ENCODE measurements at regions not wholly inside any gene's neighbourhood (a gene's known extent, or its start where the extent isn't known, plus 50 kb on each side); places are given as distances from the start of the nearest gene placed in this dataset.

DNA sequence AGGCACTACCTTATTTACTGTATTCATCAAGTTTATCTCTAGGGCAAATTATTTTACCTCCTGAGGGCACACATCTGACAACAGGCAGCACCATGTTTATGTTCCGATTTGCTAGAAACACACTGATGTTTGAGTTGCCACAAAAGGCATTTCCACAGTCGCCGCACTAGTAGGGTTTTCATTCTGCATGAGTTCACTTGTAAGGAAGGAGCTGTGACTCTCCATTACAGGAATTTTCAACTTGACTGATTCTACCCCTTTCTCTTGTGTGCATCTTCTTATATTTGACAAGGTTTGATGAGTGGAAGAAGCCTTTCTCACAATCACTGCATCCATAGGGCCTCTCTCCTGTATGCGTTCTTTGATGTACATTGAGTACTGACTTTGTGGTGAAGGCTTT is 455.9 kb upstream of the CNTN5 start:
- Histone ChIP-seq H3K4me1 (ENCODE audit: insufficient read depth, low read length, poor library complexity, severe bottlenecking) (no peaks in the 10 kb centered on the region), H3K36me3 (ENCODE audit: insufficient read depth, low read length, poor library complexity, severe bottlenecking) (no peaks in the 10 kb centered on the region), H3K27me3 (replicated peaks; ENCODE audit: insufficient read depth, low read depth, low read length, poor library complexity) (no peaks in the 10 kb centered on the region), H3K27ac (ENCODE audit: low read depth, low read length, poor library complexity, severe bottlenecking) (no peak overlapping the region), H3K4me3 (ENCODE audit: low read depth, low read length, poor library complexity, severe bottlenecking) (no peak overlapping the region), H3K9me3 (ENCODE audit: low read depth, low read length, poor library complexity, severe bottlenecking) (no peaks in the 10 kb centered on the region)
- TF ChIP-seq CTCF (conservative IDR thresholded peaks at IDR 0.05; ENCODE audit: low read depth, low read length) = no peak
- TF ChIP-seq EZH2 (IDR thresholded peaks at IDR 0.05; ENCODE audit: borderline replicate concordance, low read depth, low read length, poor library complexity, severe bottlenecking) = no peak
- no TSS peak for BruUV-seq (replicated peaks)
- intact Hi-C loops (cut with micrococcal nuclease; ENCODE audit: unreplicated experiment) = no loop called here
- ChIA-PET POLR2A (ENCODE audit: low non-redundant PET) (no interaction called here), CTCF (no interaction called here)
- no peak for DNase-seq (ENCODE audit: low spot score)

- no peak overlapping the region for H3K4me3 ChIP-seq (ENCODE audit: low read depth, low read length, poor library complexity, severe bottlenecking)
- intact Hi-C loops (cut with micrococcal nuclease; ENCODE audit: unreplicated experiment) = no loop called here
- H3K36me3 ChIP-seq (ENCODE audit: insufficient read depth, low read length, poor library complexity, severe bottlenecking) = no peaks in the 10 kb centered on the region
- ChIA-PET CTCF (no interaction called here), POLR2A (ENCODE audit: low non-redundant PET) (no interaction called here)
- no peaks in the 10 kb centered on the region for H3K9me3 ChIP-seq (ENCODE audit: low read depth, low read length, poor library complexity, severe bottlenecking)
- TF ChIP-seq EZH2 (IDR thresholded peaks at IDR 0.05; ENCODE audit: borderline replicate concordance, low read depth, low read length, poor library complexity, severe bottlenecking) (no peak), CTCF (conservative IDR thresholded peaks at IDR 0.05; ENCODE audit: low read depth, low read length) (no peak)
- no peak for DNase-seq (ENCODE audit: low spot score)
- H3K27me3 ChIP-seq (replicated peaks; ENCODE audit: insufficient read depth, low read depth, low read length, poor library complexity) = no peaks in the 10 kb centered on the region
- H3K4me1 ChIP-seq (ENCODE audit: insufficient read depth, low read length, poor library complexity, severe bottlenecking) = no peaks in the 10 kb centered on the region
- no TSS peak for BruUV-seq (replicated peaks)
- H3K27ac ChIP-seq (ENCODE audit: low read depth, low read length, poor library complexity, severe bottlenecking) = no peak overlapping the region
These were observed 455.4 kb upstream of the CNTN5 start for GRCh38 chr11:98565311-98565710.

- Histone ChIP-seq H3K4me3 (ENCODE audit: low read depth, low read length, poor library complexity, severe bottlenecking) (no peak overlapping the region), H3K27ac (ENCODE audit: low read depth, low read length, poor library complexity, severe bottlenecking) (no peak overlapping the region), H3K36me3 (ENCODE audit: insufficient read depth, low read length, poor library complexity, severe bottlenecking) (no peaks in the 10 kb centered on the region), H3K27me3 (replicated peaks; ENCODE audit: insufficient read depth, low read depth, low read length, poor library complexity) (no peaks in the 10 kb centered on the region), H3K4me1 (ENCODE audit: insufficient read depth, low read length, poor library complexity, severe bottlenecking) (no peaks in the 10 kb centered on the region), H3K9me3 (ENCODE audit: low read depth, low read length, poor library complexity, severe bottlenecking) (peaks cover under 1% of the 10 kb centered on the region)
- no TSS peak for BruUV-seq (replicated peaks)
- intact Hi-C loops (cut with micrococcal nuclease; ENCODE audit: unreplicated experiment) = no loop called here
- POLR2A ChIA-PET (ENCODE audit: low non-redundant PET) = no interaction called here
- no peak for DNase-seq (ENCODE audit: low spot score)
- TF ChIP-seq EZH2 (IDR thresholded peaks at IDR 0.05; ENCODE audit: borderline replicate concordance, low read depth, low read length, poor library complexity, severe bottlenecking) (no peak), CTCF (conservative IDR thresholded peaks at IDR 0.05; ENCODE audit: low read depth, low read length) (no peak)
- CTCF ChIA-PET = no interaction called here
These were observed 453.8 kb upstream of the CNTN5 start for GRCh38 chr11:98566978-98567377.

All from A673 (cell line).